ENCODE measurements at regions not wholly inside any gene's neighbourhood (a gene's known extent, or its start where the extent isn't known, plus 50 kb on each side); places are given as distances from the start of the nearest gene placed in this dataset.

DNA sequence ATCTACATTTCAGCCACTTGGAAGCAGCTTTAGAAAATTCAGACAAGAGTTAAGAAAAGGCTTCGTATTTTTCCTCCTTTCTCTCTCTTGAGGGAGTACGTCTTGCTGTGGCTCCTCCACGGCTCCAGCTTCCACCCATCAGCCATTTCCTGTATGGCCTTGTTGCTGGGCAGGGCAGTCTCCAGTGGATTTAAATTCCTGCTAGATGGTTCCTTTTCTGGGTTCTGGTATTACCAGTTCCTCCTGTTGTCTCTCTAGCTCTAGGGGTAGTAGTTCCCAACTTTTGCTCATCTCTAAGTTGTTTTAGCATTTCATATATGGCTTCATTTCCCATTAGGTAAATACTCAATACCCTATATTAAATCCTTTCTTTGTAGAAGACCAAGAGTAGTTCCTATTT, 1098.3 kb downstream of the ADGRL2 start:
- no peak overlapping the region for H3K4me3 ChIP-seq
- no peak for TF ChIP-seq POLR2A (IDR thresholded peaks at IDR 0.05)
- TF ChIP-seq, protein P1, sequence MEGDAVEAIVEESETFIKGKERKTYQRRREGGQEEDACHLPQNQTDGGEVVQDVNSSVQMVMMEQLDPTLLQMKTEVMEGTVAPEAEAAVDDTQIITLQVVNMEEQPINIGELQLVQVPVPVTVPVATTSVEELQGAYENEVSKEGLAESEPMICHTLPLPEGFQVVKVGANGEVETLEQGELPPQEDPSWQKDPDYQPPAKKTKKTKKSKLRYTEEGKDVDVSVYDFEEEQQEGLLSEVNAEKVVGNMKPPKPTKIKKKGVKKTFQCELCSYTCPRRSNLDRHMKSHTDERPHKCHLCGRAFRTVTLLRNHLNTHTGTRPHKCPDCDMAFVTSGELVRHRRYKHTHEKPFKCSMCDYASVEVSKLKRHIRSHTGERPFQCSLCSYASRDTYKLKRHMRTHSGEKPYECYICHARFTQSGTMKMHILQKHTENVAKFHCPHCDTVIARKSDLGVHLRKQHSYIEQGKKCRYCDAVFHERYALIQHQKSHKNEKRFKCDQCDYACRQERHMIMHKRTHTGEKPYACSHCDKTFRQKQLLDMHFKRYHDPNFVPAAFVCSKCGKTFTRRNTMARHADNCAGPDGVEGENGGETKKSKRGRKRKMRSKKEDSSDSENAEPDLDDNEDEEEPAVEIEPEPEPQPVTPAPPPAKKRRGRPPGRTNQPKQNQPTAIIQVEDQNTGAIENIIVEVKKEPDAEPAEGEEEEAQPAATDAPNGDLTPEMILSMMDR (IDR thresholded peaks at IDR 0.05): no peak
- TF ChIP-seq EP300 (IDR thresholded peaks at IDR 0.05): no peak
- H3K9me3 ChIP-seq: no peaks in the 10 kb centered on the region
- H3K27me3 ChIP-seq: no peaks in the 10 kb centered on the region
- intact Hi-C loops (cut with DNase I): no loop called here
- DNase-seq: no peak
- no peaks in the 10 kb centered on the region for H3K36me3 ChIP-seq
- H3K27ac ChIP-seq: no peak overlapping the region
- 83 to 90% (median 87%) methylated on average over 3 of the region's 3 CpGs for WGBS, 3 donors
- H3K4me1 ChIP-seq (ENCODE audit: insufficient read depth): no peaks in the 10 kb centered on the region

DNA sequence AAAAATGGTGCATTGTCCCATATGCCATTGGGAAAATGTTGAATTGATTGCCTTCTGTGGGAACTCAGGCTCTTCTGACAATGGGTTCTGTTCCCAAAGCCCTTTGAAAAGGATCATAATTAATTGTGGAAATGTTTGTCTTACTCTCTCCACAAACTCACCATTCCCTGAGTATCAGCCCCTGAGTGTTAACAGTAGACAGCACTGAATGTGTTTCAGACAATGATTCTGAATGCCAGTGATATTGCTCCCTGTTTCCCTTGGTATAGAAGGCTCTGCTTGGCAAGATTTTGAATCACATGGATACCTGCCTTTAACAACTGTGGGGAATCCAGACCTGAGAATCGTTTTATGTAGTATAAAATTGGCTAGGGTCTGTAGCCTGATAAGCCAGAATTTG, 1096.8 kb downstream of the ADGRL2 start:
- TF ChIP-seq, protein P1 (IDR thresholded peaks at IDR 0.05): no peak
- TF ChIP-seq POLR2A (IDR thresholded peaks at IDR 0.05) (no peak), EP300 (IDR thresholded peaks at IDR 0.05) (no peak)
- no peak overlapping the region for H3K4me3 ChIP-seq
- H3K9me3 ChIP-seq: no peaks in the 10 kb centered on the region
- H3K36me3 ChIP-seq: no peaks in the 10 kb centered on the region
- H3K27ac ChIP-seq: no peak overlapping the region
- no peaks in the 10 kb centered on the region for H3K4me1 ChIP-seq (ENCODE audit: insufficient read depth)
- intact Hi-C loops (cut with DNase I): no loop called here
- H3K27me3 ChIP-seq: no peaks in the 10 kb centered on the region
- 71 to 74% (median 73%) methylated on average over 1 of the region's 1 CpG for WGBS, 3 donors
- DNase-seq: no peak

DNA sequence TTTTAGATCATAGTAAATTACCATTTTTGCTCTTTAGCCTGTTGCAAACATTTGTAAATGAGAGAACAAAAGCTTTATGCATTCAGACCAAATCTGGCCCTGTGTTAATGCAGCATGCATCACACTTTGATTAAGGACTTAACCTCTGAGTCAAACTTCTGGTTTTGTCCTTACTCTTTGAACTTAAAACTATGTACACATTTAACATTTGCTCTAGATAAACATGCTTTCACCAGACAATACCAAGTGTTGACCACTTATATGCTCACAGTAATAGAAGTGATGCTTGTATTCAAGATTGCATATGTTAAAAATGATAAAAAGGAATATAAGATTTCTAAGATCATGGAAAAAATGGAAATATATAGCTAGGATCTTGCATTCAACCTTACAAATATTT, 1095.3 kb downstream of the ADGRL2 start:
- intact Hi-C loops (cut with DNase I): no loop called here

DNA sequence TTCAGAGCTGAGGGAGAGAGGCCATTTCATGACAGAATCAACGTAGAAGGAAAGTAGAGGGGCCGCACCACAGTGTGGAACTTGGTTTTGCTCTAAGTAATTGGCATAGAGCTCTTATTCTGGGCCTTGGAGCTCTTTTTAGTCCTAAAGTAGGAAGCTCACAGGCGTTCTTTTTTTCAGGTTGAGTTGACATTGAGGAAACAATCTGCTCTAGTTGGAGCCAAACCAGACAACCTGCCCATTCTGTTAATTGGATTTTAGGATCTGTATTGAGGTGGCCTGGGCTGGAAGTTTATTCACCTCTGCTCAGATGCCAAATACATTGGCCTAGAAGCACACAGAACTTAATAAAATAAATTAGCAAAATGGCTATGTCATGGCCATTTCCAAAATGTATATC, 1093.9 kb downstream of the ADGRL2 start:
- no peak overlapping the region for H3K4me3 ChIP-seq
- no peak for DNase-seq
- H3K36me3 ChIP-seq: no peaks in the 10 kb centered on the region
- TF ChIP-seq POLR2A (IDR thresholded peaks at IDR 0.05): no peak
- TF ChIP-seq EP300 (IDR thresholded peaks at IDR 0.05): no peak
- TF ChIP-seq, protein P1 (IDR thresholded peaks at IDR 0.05): no peak
- WGBS, 3 donors: 76 to 92% (median 91%) methylated on average over 3 of the region's 3 CpGs
- H3K27ac ChIP-seq: no peak overlapping the region
- H3K4me1 ChIP-seq (ENCODE audit: insufficient read depth): no peaks in the 10 kb centered on the region
- H3K27me3 ChIP-seq: no peaks in the 10 kb centered on the region
- intact Hi-C loops (cut with DNase I): no loop called here
- no peaks in the 10 kb centered on the region for H3K9me3 ChIP-seq

More for the DNA sequence above, 1095.3 kb downstream of the ADGRL2 start:
- TF ChIP-seq, protein P1 (IDR thresholded peaks at IDR 0.05): no peak
- TF ChIP-seq POLR2A (IDR thresholded peaks at IDR 0.05) (no peak), EP300 (IDR thresholded peaks at IDR 0.05) (no peak)
- Histone ChIP-seq H3K9me3 (no peaks in the 10 kb centered on the region), H3K4me1 (ENCODE audit: insufficient read depth) (no peaks in the 10 kb centered on the region), H3K27ac (no peak overlapping the region), H3K36me3 (no peaks in the 10 kb centered on the region), H3K27me3 (no peaks in the 10 kb centered on the region), H3K4me3 (no peak overlapping the region)
- DNase-seq: no peak
